Neuron (in vitro differentiated cells): ENCODE measurements at regions not wholly inside any gene's neighbourhood (a gene's known extent, or its start where the extent isn't known, plus 50 kb on each side); places are given as distances from the start of the nearest gene placed in this dataset.
"Not testable (repeated sequence)": the region's sequence is repeated elsewhere in the genome, so short reads cannot be mapped to it uniquely, and the experiment has no call there.

Source experiments
- H2AFZ ChIP-seq: one replicate; pipeline ENCODE4 v1.6.1; 2013; ENCODE audit warnings: low read depth, mild to moderate bottlenecking, inconsistent platforms, low read length, moderate library complexity
- H3K27me3 ChIP-seq: one replicate; pipeline ENCODE4 v1.6.1; 2013; ENCODE audit warnings: low read length; ENCODE audit not compliant: insufficient read depth
- H3K36me3 ChIP-seq: one replicate; pipeline ENCODE4 v1.6.1; 2013; ENCODE audit warnings: low read length; ENCODE audit not compliant: insufficient read depth
- H3K4me1 ChIP-seq: one replicate; pipeline ENCODE4 v1.6.1; 2013; ENCODE audit warnings: low read length; ENCODE audit not compliant: insufficient read depth
- H3K4me3 ChIP-seq: 2 replicates; pipeline ENCODE4 v1.5.1; 2013; ENCODE audit warnings: mild to moderate bottlenecking, low read length, moderate library complexity
- H3K9me3 ChIP-seq: one replicate; pipeline ENCODE4 v1.6.1; 2013; ENCODE audit warnings: low read length

DNA sequence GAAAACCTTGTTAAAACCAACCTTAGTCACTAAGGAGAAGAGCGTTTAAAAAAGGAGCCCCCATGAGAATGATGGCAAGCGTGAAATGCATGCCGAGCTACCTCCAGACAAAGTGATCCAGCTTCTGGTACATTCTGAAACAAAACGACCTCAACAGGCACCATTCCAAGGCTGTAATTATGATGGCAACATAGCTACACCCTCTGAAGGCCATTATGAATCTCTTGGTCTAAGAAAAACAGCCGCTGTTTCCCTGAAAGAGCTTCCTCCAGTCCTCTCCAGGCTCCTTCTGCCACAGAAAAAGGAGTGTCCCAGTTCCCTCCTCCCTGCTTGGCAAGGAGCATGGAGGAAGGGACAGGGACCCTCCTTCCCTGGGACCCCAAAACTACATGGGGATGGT is 50.0 kb upstream of the ABLIM1 start:
- H3K4me1 ChIP-seq, result peaks cover 5% of the 10 kb centered on the region
- H2AFZ ChIP-seq, result no peak overlapping the region
- H3K27me3 ChIP-seq, result no peaks in the 10 kb centered on the region
- H3K9me3 ChIP-seq, result no peaks in the 10 kb centered on the region
- no peak overlapping the region for H3K4me3 ChIP-seq
- no peaks in the 10 kb centered on the region for H3K36me3 ChIP-seq

DNA sequence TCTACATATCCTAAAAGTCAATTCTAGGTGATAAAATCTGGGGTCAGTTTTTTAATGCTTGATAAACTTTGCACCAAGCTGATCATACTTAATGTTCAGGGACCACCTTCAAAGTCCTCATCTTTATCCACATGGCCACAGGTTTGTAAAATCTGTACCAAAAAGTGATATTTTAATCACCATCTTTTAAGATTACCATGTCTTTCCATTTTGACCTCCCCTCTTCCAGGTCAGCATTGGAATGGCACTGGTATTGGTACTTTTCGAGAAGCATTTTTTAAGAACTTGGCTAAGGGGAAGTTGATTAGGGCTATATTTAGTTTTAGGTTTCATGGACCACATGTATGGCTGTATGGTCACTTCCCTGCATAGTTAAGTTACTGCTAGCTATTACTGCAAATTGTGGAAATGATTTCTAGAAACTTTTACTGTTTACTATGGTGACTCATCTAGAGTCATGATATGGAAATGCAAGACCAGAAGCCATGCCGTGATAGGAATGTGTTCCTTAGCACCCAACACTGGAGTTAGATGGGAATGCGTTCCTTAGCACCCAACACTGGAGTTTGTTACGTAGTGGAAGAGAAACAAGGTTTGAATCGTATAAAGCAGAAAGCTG is 50.8 kb upstream of the ABLIM1 start:
- Histone ChIP-seq H3K36me3 (no peaks in the 10 kb centered on the region), H3K4me3 (no peak overlapping the region), H2AFZ (no peak overlapping the region), H3K4me1 (peaks cover 5% of the 10 kb centered on the region), H3K9me3 (no peaks in the 10 kb centered on the region), H3K27me3 (no peaks in the 10 kb centered on the region)

DNA sequence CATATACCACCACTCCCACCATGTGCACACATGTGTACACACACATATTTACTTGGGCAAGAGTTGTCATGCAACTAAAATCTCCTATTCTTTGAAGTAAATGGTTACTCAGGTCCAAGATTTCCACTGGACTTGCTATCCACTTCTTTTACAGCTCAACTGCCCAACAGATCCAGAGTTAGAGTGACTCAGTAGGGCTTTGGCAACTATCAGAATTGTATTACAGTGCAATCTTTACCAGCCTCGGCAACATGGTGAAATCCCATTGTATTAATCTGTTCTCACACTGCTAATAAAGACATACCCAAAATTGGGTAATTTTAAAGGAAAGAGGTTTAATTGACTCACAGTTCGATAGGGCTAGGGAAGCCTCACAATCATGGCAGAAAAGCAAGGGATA is 51.9 kb upstream of the ABLIM1 start:
- Histone ChIP-seq H3K4me1 (no peaks in the 10 kb centered on the region), H3K4me3 (no peak overlapping the region), H3K27me3 (no peaks in the 10 kb centered on the region), H3K9me3 (no peaks in the 10 kb centered on the region), H2AFZ (no peak overlapping the region), H3K36me3 (no peaks in the 10 kb centered on the region)

DNA sequence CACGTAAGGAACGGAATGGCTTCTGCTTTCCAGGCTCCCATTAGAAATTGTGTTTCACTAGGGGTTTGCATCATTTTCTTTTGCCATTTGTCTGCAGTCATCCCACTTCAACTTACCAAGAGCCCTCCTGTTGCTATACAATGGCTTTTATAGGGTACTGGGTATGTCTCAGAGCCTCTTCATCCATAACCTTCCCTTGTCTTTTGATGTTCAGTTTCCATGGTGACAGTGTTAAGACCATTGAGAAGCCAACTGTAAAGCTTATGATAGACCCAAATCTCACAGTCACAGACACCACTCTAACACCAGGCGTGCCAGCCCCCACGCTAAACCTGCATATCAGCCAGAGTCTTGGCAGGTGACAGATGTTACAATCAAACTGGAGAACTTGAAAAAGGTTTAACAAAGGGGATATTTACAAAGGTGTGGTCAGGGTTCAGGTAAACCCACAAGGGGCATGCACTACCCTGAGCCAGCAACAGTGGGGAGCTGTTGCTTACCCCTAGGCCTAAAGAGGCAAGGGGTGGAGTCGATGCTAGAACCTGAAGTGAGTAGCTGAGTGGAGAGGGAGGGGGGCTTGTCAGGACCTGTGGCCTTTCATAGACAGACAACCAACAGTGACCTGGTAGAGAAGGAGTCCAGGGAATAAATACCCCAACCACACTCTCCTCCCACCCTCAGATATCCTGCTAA is 53.2 kb upstream of the ABLIM1 start:
- H2AFZ ChIP-seq, result no peak overlapping the region
- no peaks in the 10 kb centered on the region for H3K36me3 ChIP-seq
- no peaks in the 10 kb centered on the region for H3K9me3 ChIP-seq
- no peaks in the 10 kb centered on the region for H3K4me1 ChIP-seq
- H3K27me3 ChIP-seq, result no peaks in the 10 kb centered on the region
- H3K4me3 ChIP-seq, result no peak overlapping the region

DNA sequence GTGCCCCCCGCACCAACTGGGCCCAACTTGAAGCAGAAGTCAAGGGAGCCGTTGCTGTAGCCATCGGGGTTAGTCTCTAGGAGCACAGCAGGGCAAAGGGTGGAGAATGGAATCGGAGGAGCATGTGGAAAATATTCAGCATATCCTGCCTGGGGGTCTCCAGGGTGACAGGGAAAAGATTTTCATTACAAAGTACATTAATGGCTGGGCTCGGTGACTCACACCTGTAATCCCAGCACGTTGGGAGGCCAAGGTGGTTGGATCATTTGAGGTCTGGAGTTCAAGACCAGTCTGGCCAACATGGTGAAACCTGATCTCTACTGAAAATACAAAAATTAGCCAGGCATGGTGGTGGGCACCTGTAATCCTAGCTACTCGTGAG is 53.8 kb upstream of the ABLIM1 start:
- no peak overlapping the region for H2AFZ ChIP-seq
- no peaks in the 10 kb centered on the region for H3K27me3 ChIP-seq
- no peaks in the 10 kb centered on the region for H3K4me1 ChIP-seq
- no peaks in the 10 kb centered on the region for H3K9me3 ChIP-seq
- H3K4me3 ChIP-seq, result no peak overlapping the region
- no peaks in the 10 kb centered on the region for H3K36me3 ChIP-seq

DNA sequence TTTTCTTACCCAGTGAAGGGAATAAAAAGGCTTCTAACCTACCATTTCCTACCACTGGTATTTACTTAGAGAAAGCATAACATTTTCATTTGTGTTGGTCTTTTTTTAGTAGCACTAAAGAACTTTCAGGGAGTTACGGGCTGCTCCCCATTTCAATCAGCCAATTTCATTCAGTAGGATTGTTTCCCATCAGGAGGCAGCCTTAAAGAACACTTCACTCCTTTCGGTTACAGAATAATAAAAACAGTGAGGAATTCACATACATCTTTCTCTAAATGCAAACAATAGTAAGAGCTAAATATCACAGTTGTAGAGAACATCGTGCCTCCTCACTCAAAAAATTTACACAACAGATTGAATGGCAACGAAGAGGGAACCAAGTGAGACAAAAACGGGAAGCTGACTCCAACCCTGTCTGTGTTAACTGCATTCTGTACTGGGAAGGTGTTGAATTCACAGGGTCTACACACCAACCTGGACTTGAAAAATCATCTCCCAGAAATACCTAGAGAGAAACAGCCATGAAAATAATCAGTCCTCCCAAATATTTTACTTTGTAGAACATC is 55.5 kb upstream of the ABLIM1 start:
- Histone ChIP-seq H3K9me3 (no peaks in the 10 kb centered on the region), H2AFZ (no peak overlapping the region), H3K27me3 (no peaks in the 10 kb centered on the region), H3K4me1 (no peaks in the 10 kb centered on the region), H3K4me3 (no peak overlapping the region), H3K36me3 (no peaks in the 10 kb centered on the region)

DNA sequence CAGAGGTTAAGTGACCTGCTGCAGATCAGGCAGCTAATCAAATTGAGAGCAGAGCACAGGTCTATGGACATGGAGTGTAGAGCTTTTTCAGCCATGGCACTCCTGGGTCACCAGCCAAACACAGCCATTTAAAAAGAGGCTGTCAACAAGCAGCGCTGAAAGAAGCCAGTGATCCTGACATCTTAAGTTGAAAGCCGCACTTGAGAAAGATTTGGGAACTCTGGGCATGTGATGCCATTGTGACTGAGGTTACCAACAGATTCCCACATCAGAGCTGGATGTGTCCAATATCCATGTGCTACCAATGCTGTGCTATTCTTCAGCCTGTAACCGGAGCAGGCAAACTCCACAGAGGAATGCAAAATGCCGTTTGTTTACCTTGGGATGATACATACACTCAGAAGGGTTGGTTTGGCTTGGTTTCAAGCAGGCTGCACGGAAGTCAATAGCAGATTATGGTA is 56.2 kb upstream of the ABLIM1 start:
- no peaks in the 10 kb centered on the region for H3K4me1 ChIP-seq
- no peak overlapping the region for H2AFZ ChIP-seq
- no peak overlapping the region for H3K4me3 ChIP-seq
- H3K27me3 ChIP-seq, result no peaks in the 10 kb centered on the region
- no peaks in the 10 kb centered on the region for H3K36me3 ChIP-seq
- no peaks in the 10 kb centered on the region for H3K9me3 ChIP-seq

DNA sequence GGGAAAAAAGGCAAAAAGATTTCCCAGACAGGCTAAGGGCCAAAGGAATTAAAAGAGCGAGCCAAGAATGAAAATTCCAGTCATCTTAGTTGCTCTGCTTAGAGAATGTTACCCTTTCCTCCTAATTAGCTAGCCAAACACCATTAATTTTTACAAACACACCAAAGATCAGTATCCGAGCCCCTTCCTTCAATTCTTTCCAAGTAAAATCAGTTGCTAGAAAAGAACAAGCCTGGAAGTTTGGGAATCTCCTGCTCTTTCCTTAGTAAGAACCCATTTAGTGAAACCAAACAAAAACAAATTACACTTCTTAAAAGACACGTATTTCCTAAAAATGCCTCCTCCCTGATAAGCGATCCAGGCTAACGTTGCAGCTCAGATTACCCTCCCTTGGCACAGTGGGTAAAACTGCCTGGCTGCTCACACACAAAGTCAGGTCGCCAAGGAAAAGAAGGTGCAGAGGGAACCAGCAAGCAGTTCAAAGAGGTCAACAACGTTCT is 57.1 kb upstream of the ABLIM1 start:
- Histone ChIP-seq H3K36me3 (no peaks in the 10 kb centered on the region), H2AFZ (no peak overlapping the region), H3K27me3 (no peaks in the 10 kb centered on the region), H3K4me3 (no peak overlapping the region), H3K9me3 (no peaks in the 10 kb centered on the region), H3K4me1 (no peaks in the 10 kb centered on the region)

DNA sequence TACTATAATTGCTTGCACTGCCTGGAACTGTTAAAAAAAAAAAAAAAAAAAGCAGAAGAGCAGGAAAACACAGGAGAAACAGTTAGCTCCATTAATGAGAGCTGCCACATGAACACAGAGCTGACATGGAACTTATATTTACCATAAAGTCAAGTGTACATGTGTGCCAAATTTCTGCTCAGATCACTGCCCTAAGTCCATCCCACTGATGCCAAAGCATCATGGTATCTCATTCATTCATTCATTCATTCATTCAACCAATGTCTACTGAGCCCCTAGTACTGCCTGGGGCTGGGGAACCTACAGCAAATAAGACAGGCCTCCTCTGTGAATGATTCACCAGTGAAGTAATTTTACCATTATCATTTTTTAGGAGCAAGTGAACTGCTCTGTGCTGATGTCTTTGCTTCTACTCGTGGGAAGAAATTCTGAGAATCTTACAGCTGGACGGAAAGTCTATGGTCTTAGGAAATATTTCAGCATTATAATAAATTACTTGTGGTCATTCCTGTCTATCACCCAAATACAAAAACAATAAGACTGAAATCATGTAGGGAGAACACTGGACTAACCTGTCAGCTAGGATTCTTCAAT is 58.8 kb upstream of the ABLIM1 start:
- Histone ChIP-seq H3K9me3 (no peaks in the 10 kb centered on the region), H3K36me3 (no peaks in the 10 kb centered on the region), H3K4me1 (no peaks in the 10 kb centered on the region), H3K27me3 (no peaks in the 10 kb centered on the region), H2AFZ (no peak overlapping the region), H3K4me3 (no peak overlapping the region)

DNA sequence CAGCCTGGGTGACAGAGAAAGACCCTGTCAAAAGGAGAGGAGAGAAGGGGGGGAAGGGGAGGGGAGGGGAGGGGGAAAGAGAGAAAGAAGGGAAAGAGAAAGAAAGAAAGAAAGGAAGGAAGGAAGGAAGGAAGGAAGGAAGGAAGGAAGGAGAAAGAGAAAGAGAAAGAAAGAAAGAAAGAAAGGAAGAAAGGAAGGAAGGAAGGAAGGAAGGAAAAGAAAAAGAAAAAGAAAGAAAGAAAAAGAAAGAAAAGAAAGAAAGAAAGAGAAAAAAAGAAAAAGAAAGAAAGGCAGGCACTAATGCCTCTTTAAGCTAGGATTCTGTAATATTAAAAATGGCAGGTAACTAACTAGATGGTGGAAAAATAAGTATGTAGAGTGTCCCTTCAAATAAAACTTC is 59.8 kb upstream of the ABLIM1 start:
- H3K9me3 ChIP-seq, H3K36me3 ChIP-seq, H2AFZ ChIP-seq, H3K27me3 ChIP-seq, H3K4me3 ChIP-seq, H3K4me1 ChIP-seq: not testable (repeated sequence)

DNA sequence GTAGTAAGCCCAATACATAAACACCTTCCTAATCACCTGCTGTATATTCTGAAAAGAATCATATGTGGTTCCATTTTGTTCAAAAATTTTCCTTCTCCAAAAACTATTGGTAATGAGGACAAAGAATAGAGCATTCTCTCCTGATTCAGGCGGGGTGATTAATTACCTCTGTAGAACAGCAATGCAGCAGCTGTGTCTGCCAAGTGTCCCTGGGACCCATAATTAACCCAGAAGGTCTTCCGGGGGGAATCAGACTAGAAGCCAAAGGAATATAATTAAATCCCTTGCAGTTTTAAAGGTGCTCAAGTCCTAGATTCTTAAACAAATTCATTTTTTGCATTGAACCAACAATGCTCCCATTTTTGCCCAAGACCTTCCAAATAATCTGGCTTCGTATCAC is 60.3 kb upstream of the ABLIM1 start:
- Histone ChIP-seq H3K36me3 (no peaks in the 10 kb centered on the region), H2AFZ (no peak overlapping the region)

DNA sequence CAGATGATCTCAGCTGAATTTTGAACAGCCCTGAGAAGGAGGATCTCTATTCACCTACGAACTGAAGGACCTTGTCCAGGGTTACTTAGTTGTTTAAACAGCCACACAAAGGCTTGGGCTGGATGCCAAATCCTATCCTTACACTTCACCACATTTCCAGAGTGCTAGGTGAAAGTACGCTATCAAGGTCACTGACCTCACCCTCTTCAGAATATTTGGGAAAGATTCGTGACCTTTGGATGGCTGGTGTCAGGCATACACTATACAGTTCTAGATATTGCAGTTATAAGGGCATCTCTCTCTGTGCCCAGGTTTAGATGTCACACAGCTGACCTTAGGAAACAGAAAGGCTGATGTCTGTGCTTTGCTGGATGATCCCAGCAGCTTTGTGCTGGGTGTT is 61.2 kb upstream of the ABLIM1 start:
- H3K4me1 ChIP-seq, result peaks cover 5% of the 10 kb centered on the region
- H3K4me3 ChIP-seq, result no peak overlapping the region
- no peaks in the 10 kb centered on the region for H3K36me3 ChIP-seq
- H2AFZ ChIP-seq, result no peak overlapping the region
- no peaks in the 10 kb centered on the region for H3K9me3 ChIP-seq
- H3K27me3 ChIP-seq, result no peaks in the 10 kb centered on the region

More for the DNA sequence above, 60.3 kb upstream of the ABLIM1 start:
- no peaks in the 10 kb centered on the region for H3K27me3 ChIP-seq
- H3K9me3 ChIP-seq, result no peaks in the 10 kb centered on the region
- H3K4me3 ChIP-seq, result no peak overlapping the region
- peaks cover 2% of the 10 kb centered on the region for H3K4me1 ChIP-seq

DNA sequence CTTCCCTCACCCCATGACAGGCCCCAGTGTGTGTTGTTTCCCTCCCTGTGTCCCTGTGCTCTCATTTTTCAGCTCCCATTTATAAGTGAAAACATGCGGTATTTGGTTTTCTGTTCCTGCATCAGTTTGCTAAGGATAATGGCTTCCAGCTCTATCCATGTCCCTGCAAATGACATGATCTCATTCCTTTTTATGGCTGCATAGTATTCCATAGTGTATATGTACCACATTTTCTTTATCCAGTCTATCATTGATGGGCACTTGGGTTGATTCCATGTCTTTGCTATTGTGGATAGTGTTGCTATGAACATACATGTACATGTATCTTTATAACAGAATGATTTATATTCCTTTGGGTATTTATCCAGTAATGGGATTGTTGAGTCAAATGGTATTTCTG is 61.9 kb upstream of the ABLIM1 start:
- H3K4me1 ChIP-seq, H3K36me3 ChIP-seq, H2AFZ ChIP-seq, H3K9me3 ChIP-seq, H3K4me3 ChIP-seq, H3K27me3 ChIP-seq: not testable (repeated sequence)
